ENCODE measurements at regions not wholly inside any gene's neighbourhood (a gene's known extent, or its start where the extent isn't known, plus 50 kb on each side); places are given as distances from the start of the nearest gene placed in this dataset.

DNA sequence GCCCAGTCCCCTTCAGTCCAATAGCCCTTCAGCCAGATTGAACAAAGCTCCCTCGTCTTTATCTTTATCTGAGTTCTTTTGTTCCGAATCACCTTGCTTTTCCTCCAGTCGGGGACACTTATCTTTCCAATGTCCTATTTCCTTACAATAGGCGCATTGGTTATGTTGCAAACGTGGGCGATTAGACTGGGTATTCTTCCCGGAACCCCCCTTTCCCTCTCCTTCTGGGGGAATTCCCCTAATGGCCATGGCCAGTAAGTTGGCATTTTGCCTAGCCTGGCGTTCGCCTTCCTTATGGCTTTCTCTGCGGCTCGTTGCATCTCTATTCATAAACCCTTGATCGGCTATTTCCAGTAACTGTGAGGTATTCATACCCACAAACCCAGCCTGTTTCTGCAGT lies 82.2 kb upstream of the VEPH1 start:
- no peak for TF ChIP-seq ZNF274 (IDR thresholded peaks at IDR 0.05; ENCODE audit: low read depth, low read length)
- no peak for TF ChIP-seq SUZ12 (IDR thresholded peaks at IDR 0.05; ENCODE audit: extremely low read depth, insufficient read depth, insufficient read length)
- TF ChIP-seq YY1 (IDR thresholded peaks at IDR 0.05; ENCODE audit: insufficient read depth, insufficient read length) = no peak

All from NT2/D1 (cell line).